Mesothelial cell of epicardium (in vitro differentiated cells): ENCODE measurements at regions not wholly inside any gene's neighbourhood (a gene's known extent, or its start where the extent isn't known, plus 50 kb on each side); places are given as distances from the start of the nearest gene placed in this dataset.

Experiments
- DNase-seq, 2 experiments: peaks; one replicate each; pipeline ENCODE4 v3.0.0; 2021; ENCODE audit warnings: low spot score in 2 of 2; ENCODE audit not compliant: unreplicated experiment in 2 of 2
- H3K27ac Mint-ChIP-seq: 2 replicates; pipeline ENCODE4 v1.8.0; 2021; ENCODE audit warnings: mixed read lengths
- H3K27me3 Mint-ChIP-seq: 2 replicates; pipeline ENCODE4 v1.8.0; 2021; ENCODE audit warnings: low read depth, mixed read lengths
- H3K36me3 Mint-ChIP-seq: 2 replicates; pipeline ENCODE4 v1.8.0; 2021; ENCODE audit warnings: mixed read lengths
- H3K4me1 Mint-ChIP-seq: 2 replicates; pipeline ENCODE4 v1.8.0; 2021; ENCODE audit warnings: mixed read lengths
- H3K4me3 Mint-ChIP-seq: 2 replicates; pipeline ENCODE4 v1.8.0; 2021; ENCODE audit warnings: mild to moderate bottlenecking, moderate library complexity, mixed read lengths
- H3K9me3 Mint-ChIP-seq: 2 replicates; pipeline ENCODE4 v1.8.0; 2021; ENCODE audit warnings: mixed read lengths
- CTCF ChIP-seq: fragments of 200-600 bp; sonication (generic); IDR thresholded peaks from one replicate; pipeline ENCODE4 v1.5.0; 2021; ENCODE audit warnings: antibody characterized with exemption; ENCODE audit not compliant: unreplicated experiment

- Mint-ChIP-seq H3K27me3 (peaks cover 9% of the 10 kb centered on the region), H3K4me1 (no peaks in the 10 kb centered on the region), H3K4me3 (no peak overlapping the region), H3K9me3 (no peaks in the 10 kb centered on the region), H3K27ac (no peak overlapping the region), H3K36me3 (no peaks in the 10 kb centered on the region)
- DNase-seq: no peak
- no peak for TF ChIP-seq CTCF
Observed at GRCh38 chr15:31499236-31499952, 172.8 kb downstream of the KLF13 start.

- no peaks in the 10 kb centered on the region for H3K36me3 Mint-ChIP-seq
- DNase-seq: no peak
- no peak for TF ChIP-seq CTCF
- no peaks in the 10 kb centered on the region for H3K9me3 Mint-ChIP-seq
- no peaks in the 10 kb centered on the region for H3K4me1 Mint-ChIP-seq
- no peak overlapping the region for H3K27ac Mint-ChIP-seq
- H3K27me3 Mint-ChIP-seq: peaks cover 8% of the 10 kb centered on the region
- H3K4me3 Mint-ChIP-seq: no peak overlapping the region
Observed at GRCh38 chr15:31499953-31500765, 173.5 kb downstream of the KLF13 start.

- Mint-ChIP-seq H3K9me3 (no peaks in the 10 kb centered on the region), H3K36me3 (no peaks in the 10 kb centered on the region), H3K4me1 (no peaks in the 10 kb centered on the region), H3K27me3 (peaks cover 8% of the 10 kb centered on the region), H3K4me3 (no peak overlapping the region), H3K27ac (no peak overlapping the region)
- DNase-seq: no peak
- TF ChIP-seq CTCF: no peak
Observed at GRCh38 chr15:31500766-31501449, 174.3 kb downstream of the KLF13 start.

GRCh38 chr15:31501536-31502157 lies 175.0 kb downstream of the KLF13 start:
- Mint-ChIP-seq H3K27me3 (peaks cover 8% of the 10 kb centered on the region), H3K36me3 (no peaks in the 10 kb centered on the region), H3K4me1 (no peaks in the 10 kb centered on the region), H3K27ac (no peak overlapping the region), H3K9me3 (no peaks in the 10 kb centered on the region), H3K4me3 (no peak overlapping the region)
- no peak for DNase-seq
- no peak for TF ChIP-seq CTCF

- no peak for DNase-seq
- H3K36me3 Mint-ChIP-seq: no peaks in the 10 kb centered on the region
Observed at GRCh38 chr15:31502541-31503229, 176.1 kb downstream of the KLF13 start.

More at GRCh38 chr15:31502541-31503229, 176.1 kb downstream of the KLF13 start:
- TF ChIP-seq CTCF: no peak
- Mint-ChIP-seq H3K27ac (no peak overlapping the region), H3K27me3 (peaks cover 8% of the 10 kb centered on the region), H3K4me3 (no peak overlapping the region), H3K9me3 (no peaks in the 10 kb centered on the region), H3K4me1 (no peaks in the 10 kb centered on the region)
